ENCODE measurements at regions not wholly inside any gene's neighbourhood (a gene's known extent, or its start where the extent isn't known, plus 50 kb on each side); places are given as distances from the start of the nearest gene placed in this dataset.

GRCh38 chr15:70530906-70531305, 232.5 kb downstream of the UACA start:
- H3K9ac ChIP-seq, result no peak overlapping the region
- H3K9me3 ChIP-seq (ENCODE audit: control insufficient read depth, low read length), result no peaks in the 10 kb centered on the region
- H3K27ac ChIP-seq, result no peak overlapping the region
- no peaks in the 10 kb centered on the region for H3K36me3 ChIP-seq (ENCODE audit: control insufficient read depth, insufficient read depth, low read length)
- no peaks in the 10 kb centered on the region for H3K4me1 ChIP-seq
- H3K27me3 ChIP-seq (ENCODE audit: control insufficient read depth, insufficient read depth, low read length), result no peaks in the 10 kb centered on the region
- H3K4me3 ChIP-seq (ENCODE audit: low read depth, low read length), result no peak overlapping the region
- TF ChIP-seq CTCF (IDR thresholded peaks at IDR 0.05), result no peak
- no peaks in the 10 kb centered on the region for H3K79me2 ChIP-seq
- no peak overlapping the region for H3K4me2 ChIP-seq (ENCODE audit: low read length)
- H2AFZ ChIP-seq, result no peak overlapping the region

GRCh38 chr15:70530503-70530902, 232.9 kb downstream of the UACA start:
- TF ChIP-seq CTCF (IDR thresholded peaks at IDR 0.05), result no peak
- H3K9me3 ChIP-seq (ENCODE audit: control insufficient read depth, low read length), result no peaks in the 10 kb centered on the region
- no peaks in the 10 kb centered on the region for H3K4me1 ChIP-seq
- no peaks in the 10 kb centered on the region for H3K79me2 ChIP-seq
- no peaks in the 10 kb centered on the region for H3K27me3 ChIP-seq (ENCODE audit: control insufficient read depth, insufficient read depth, low read length)
- H3K36me3 ChIP-seq (ENCODE audit: control insufficient read depth, insufficient read depth, low read length), result no peaks in the 10 kb centered on the region
- H3K9ac ChIP-seq, result no peak overlapping the region
- no peak overlapping the region for H2AFZ ChIP-seq
- no peak overlapping the region for H3K27ac ChIP-seq
- no peak overlapping the region for H3K4me2 ChIP-seq (ENCODE audit: low read length)
- H3K4me3 ChIP-seq (ENCODE audit: low read depth, low read length), result no peak overlapping the region

- TF ChIP-seq CTCF (IDR thresholded peaks at IDR 0.05), result no peak
- Histone ChIP-seq H3K79me2 (no peaks in the 10 kb centered on the region), H3K27ac (no peak overlapping the region)
Measured at GRCh38 chr15:70530017-70530499, 233.3 kb downstream of the UACA start.

GRCh38 chr15:70528816-70529215, 234.5 kb downstream of the UACA start:
- H3K4me1 ChIP-seq, result no peaks in the 10 kb centered on the region
- no peak overlapping the region for H3K27ac ChIP-seq
- H3K27me3 ChIP-seq (ENCODE audit: control insufficient read depth, insufficient read depth, low read length), result no peaks in the 10 kb centered on the region
- H3K36me3 ChIP-seq (ENCODE audit: control insufficient read depth, insufficient read depth, low read length), result no peaks in the 10 kb centered on the region
- no peak overlapping the region for H3K9ac ChIP-seq
- no peak overlapping the region for H3K4me2 ChIP-seq (ENCODE audit: low read length)
- no peaks in the 10 kb centered on the region for H3K79me2 ChIP-seq
- no peaks in the 10 kb centered on the region for H3K9me3 ChIP-seq (ENCODE audit: control insufficient read depth, low read length)
- TF ChIP-seq CTCF (IDR thresholded peaks at IDR 0.05), result no peak
- H2AFZ ChIP-seq, result no peak overlapping the region
- H3K4me3 ChIP-seq (ENCODE audit: low read depth, low read length), result no peak overlapping the region

More at GRCh38 chr15:70530017-70530499, 233.3 kb downstream of the UACA start:
- H2AFZ ChIP-seq, result no peak overlapping the region
- H3K4me1 ChIP-seq, result no peaks in the 10 kb centered on the region
- H3K9ac ChIP-seq, result no peak overlapping the region
- no peaks in the 10 kb centered on the region for H3K9me3 ChIP-seq (ENCODE audit: control insufficient read depth, low read length)
- no peaks in the 10 kb centered on the region for H3K27me3 ChIP-seq (ENCODE audit: control insufficient read depth, insufficient read depth, low read length)
- H3K4me2 ChIP-seq (ENCODE audit: low read length), result no peak overlapping the region
- H3K4me3 ChIP-seq (ENCODE audit: low read depth, low read length), result no peak overlapping the region
- no peaks in the 10 kb centered on the region for H3K36me3 ChIP-seq (ENCODE audit: control insufficient read depth, insufficient read depth, low read length)

GRCh38 chr15:70528270-70528706, 235.1 kb downstream of the UACA start:
- H3K27me3 ChIP-seq (ENCODE audit: control insufficient read depth, insufficient read depth, low read length), result no peaks in the 10 kb centered on the region
- no peaks in the 10 kb centered on the region for H3K9me3 ChIP-seq (ENCODE audit: control insufficient read depth, low read length)
- H3K9ac ChIP-seq, result no peak overlapping the region
- no peak for TF ChIP-seq CTCF (IDR thresholded peaks at IDR 0.05)
- H2AFZ ChIP-seq, result no peak overlapping the region
- no peaks in the 10 kb centered on the region for H3K36me3 ChIP-seq (ENCODE audit: control insufficient read depth, insufficient read depth, low read length)
- no peaks in the 10 kb centered on the region for H3K4me1 ChIP-seq
- no peak overlapping the region for H3K27ac ChIP-seq
- H3K4me2 ChIP-seq (ENCODE audit: low read length), result no peak overlapping the region
- no peak overlapping the region for H3K4me3 ChIP-seq (ENCODE audit: low read depth, low read length)
- H3K79me2 ChIP-seq, result no peaks in the 10 kb centered on the region

All from parathyroid adenoma (tissue), 2 donors.